ENCODE measurements at regions not wholly inside any gene's neighbourhood (a gene's known extent, or its start where the extent isn't known, plus 50 kb on each side); places are given as distances from the start of the nearest gene placed in this dataset.

GRCh38 chr3:187971629-187972028 is 182.3 kb upstream of the LPP start:
- ChIA-PET CTCF (interaction anchor here (0.6 kb wide), 1 partner anchor 9 kb away, joined by 3 read pairs; no protein-coding TSS in a partner anchor), POLR2A (interaction anchor here (5.2 kb wide), 1 partner anchor 225 kb away, joined by 56 read pairs; the partner anchor contains the start of gene BCL6)
- Mint-ChIP-seq H3K27me3 (peaks cover 9% of the 10 kb centered on the region), H3K9me3 (peaks cover 2% of the 10 kb centered on the region), H3K27ac (no peak overlapping the region), H3K4me1 (peaks cover 37% of the 10 kb centered on the region), H3K4me3 (no peak overlapping the region), H3K36me3 (ENCODE audit: low read depth) (peaks cover 2% of the 10 kb centered on the region)
- no peak for DNase-seq

- peaks cover 4% of the 10 kb centered on the region for H3K36me3 Mint-ChIP-seq (ENCODE audit: low read depth)
- peaks cover 4% of the 10 kb centered on the region for H3K9me3 Mint-ChIP-seq
- no peak overlapping the region for H3K4me3 Mint-ChIP-seq
- no peak for DNase-seq
- peaks cover under 1% of the 10 kb centered on the region for H3K27me3 Mint-ChIP-seq
- H3K27ac Mint-ChIP-seq = no peak overlapping the region
- CTCF ChIA-PET = interaction anchor here (0.5 to 4.2 kb wide), 4 partner anchors 90 to 785 kb away, joined by 3 to 42 read pairs (median 4); no protein-coding TSS in a partner anchor
- H3K4me1 Mint-ChIP-seq = peaks cover 40% of the 10 kb centered on the region
- POLR2A ChIA-PET = interaction anchor here (1.6 to 5.2 kb wide), 3 partner anchors 14 to 226 kb away, joined by 5 to 56 read pairs (median 23); partner anchors contain the start of gene BCL6
These were observed 181.5 kb upstream of the LPP start for GRCh38 chr3:187972454-187972853.

DNA sequence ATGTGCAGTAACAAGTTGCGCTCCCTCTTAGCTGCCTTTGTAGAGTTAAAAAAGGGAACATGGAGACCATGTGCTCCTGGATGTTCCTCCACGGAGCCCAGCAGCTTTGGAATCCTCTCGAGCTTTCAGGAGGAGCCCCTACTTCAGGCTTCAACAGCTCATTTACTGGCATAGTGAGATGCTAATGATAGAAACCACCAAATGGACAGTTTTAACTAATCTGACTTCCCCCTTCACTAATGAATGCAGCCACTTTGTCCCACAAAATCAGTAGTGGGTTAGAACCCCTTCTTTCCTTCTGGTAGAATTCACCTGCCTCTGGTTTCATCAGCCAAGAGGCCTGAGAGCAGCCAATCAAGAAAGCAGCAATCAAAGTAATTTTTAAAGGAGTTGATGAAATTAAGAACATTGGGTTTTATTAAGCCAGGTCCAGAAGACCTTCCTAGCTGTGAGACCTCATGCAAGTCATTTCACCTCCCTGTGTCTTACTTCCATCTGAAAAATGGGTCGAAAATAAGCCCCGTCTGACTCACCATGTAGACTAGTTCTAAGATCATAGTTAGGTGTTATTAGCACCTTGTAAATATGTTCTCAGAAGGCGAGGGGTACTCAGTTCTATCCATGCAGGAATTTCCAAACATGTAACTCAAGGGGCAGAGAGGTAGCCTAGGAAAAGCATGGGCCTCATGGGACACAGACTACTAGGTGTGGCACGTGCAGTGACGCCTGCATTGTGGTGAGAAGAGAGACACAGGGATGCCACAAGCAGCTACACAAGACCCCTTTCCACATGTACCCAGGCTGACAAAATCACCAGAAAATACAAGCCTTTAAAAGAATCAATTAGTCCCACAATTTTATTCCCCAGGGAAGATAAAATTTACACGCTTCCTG is 179.7 kb upstream of the LPP start:
- Mint-ChIP-seq H3K36me3 (ENCODE audit: low read depth) (peaks cover 13% of the 10 kb centered on the region), H3K27me3 (no peaks in the 10 kb centered on the region), H3K4me3 (peak overlapping the region; percentile 28), H3K9me3 (peaks cover 8% of the 10 kb centered on the region), H3K27ac (peak overlapping the region; percentile 87), H3K4me1 (peaks cover 58% of the 10 kb centered on the region)
- peak; percentile 45 for DNase-seq
- ChIA-PET CTCF (interaction anchor here (0.9 to 4.2 kb wide), 13 partner anchors 10 to 235 kb away, joined by 3 to 42 read pairs (median 6); partner anchors contain the start of genes BCL6 and LPP), POLR2A (interaction anchor here (0.8 to 5.2 kb wide), 13 partner anchors 10 to 235 kb away, joined by 3 to 56 read pairs (median 6); partner anchors contain the start of gene BCL6)

GRCh38 chr3:187974871-187975271 is 179.1 kb upstream of the LPP start:
- CTCF ChIA-PET = interaction anchor here (0.6 to 4.2 kb wide), 18 partner anchors 9 to 235 kb away, joined by 3 to 42 read pairs (median 5); partner anchors contain the start of genes BCL6 and LPP
- H3K27me3 Mint-ChIP-seq = no peaks in the 10 kb centered on the region
- POLR2A ChIA-PET = interaction anchor here (0.8 to 5.2 kb wide), 16 partner anchors 9 to 349 kb away, joined by 3 to 56 read pairs (median 4); partner anchors contain the start of gene BCL6
- H3K27ac Mint-ChIP-seq = peak overlapping the region; percentile 87
- peaks cover 64% of the 10 kb centered on the region for H3K4me1 Mint-ChIP-seq
- H3K9me3 Mint-ChIP-seq = peaks cover 8% of the 10 kb centered on the region
- H3K4me3 Mint-ChIP-seq = peak overlapping the region; percentile 37
- no peak for DNase-seq
- H3K36me3 Mint-ChIP-seq (ENCODE audit: low read depth) = peaks cover 13% of the 10 kb centered on the region

DNA sequence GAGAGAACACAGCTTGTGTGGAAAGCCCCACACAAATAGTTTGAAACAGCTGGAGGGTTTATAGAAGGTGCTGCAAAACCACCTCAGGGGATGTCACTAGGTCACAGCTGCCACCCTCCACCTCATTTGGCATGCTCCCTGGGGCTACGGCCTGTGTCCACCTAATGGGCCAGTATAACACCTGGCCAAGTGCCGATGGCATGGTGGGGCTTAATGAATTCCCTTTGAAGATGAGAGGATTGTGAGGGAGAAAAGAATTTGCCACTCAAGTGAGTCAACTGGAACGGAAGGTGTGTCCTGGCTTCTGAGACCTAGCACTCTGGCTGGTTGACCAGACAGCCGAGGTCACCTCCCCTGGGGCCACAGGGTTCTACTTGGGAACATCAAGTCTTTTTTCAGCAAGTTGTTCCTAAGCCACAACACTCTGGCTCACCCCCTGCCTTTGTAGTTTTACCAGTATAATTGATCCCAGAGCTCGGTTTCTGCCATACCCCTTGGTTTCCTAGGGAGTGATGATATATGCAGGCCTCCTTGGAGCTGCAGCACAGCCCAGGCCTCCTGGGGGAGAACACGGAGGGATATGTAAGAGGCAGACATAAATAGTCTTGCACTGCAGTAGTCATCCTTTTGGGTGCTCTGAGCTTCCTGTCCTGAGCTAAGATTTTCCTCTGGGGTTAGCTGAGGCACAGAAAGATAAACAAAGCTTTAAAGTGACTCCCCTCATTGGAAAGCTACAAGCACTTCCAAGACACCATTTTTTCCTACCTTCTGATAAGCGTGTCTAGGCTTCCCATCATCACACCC is 178.2 kb upstream of the LPP start:
- DNase-seq = no peak
- ChIA-PET POLR2A (interaction anchor here (0.9 to 5.2 kb wide), 17 partner anchors 8 to 348 kb away, joined by 3 to 56 read pairs (median 4); partner anchors contain the start of genes BCL6 and LPP), CTCF (interaction anchor here (0.6 to 4.2 kb wide), 17 partner anchors 9 to 236 kb away, joined by 3 to 42 read pairs (median 5); partner anchors contain the start of genes BCL6 and LPP)

GRCh38 chr3:187976365-187976900 is 177.5 kb upstream of the LPP start:
- H3K27me3 Mint-ChIP-seq = no peaks in the 10 kb centered on the region
- peaks cover 13% of the 10 kb centered on the region for H3K36me3 Mint-ChIP-seq (ENCODE audit: low read depth)
- DNase-seq = peak; percentile 23
- ChIA-PET CTCF (interaction anchor here (1.4 to 4.2 kb wide), 9 partner anchors 8 to 237 kb away, joined by 4 to 42 read pairs (median 9); partner anchors contain the start of genes BCL6 and LPP), POLR2A (interaction anchor here (0.9 to 5.2 kb wide), 10 partner anchors 10 to 237 kb away, joined by 3 to 56 read pairs (median 12); partner anchors contain the start of genes BCL6 and LPP)
- peaks cover 8% of the 10 kb centered on the region for H3K9me3 Mint-ChIP-seq
- peak overlapping the region; percentile 87 for H3K27ac Mint-ChIP-seq
- peaks cover 75% of the 10 kb centered on the region for H3K4me1 Mint-ChIP-seq
- H3K4me3 Mint-ChIP-seq = no peak overlapping the region

More for the DNA sequence above, 178.2 kb upstream of the LPP start:
- Mint-ChIP-seq H3K27me3 (no peaks in the 10 kb centered on the region), H3K27ac (peak overlapping the region; percentile 87), H3K4me1 (peaks cover 73% of the 10 kb centered on the region), H3K9me3 (peaks cover 8% of the 10 kb centered on the region), H3K4me3 (peak overlapping the region; percentile 37), H3K36me3 (ENCODE audit: low read depth) (peaks cover 13% of the 10 kb centered on the region)

DNA sequence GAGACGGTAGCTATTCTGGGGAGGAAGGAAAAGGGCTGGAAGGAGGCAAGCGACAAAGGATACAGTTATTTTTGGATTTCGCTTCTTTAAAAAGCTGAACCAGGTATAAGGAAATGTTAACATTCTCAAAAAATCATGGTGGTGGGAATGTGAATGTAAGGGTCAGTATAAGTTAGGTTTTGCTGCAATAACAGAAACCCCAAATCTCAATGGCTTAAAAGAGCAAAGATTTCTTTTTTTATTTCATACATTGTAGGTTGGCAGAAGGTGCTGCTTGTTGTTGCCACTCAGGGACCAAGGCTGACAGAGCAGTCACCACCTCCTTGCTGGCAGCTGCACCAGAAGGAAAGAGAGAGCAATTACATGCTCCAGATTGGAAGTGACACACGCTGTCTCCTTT is 176.3 kb upstream of the LPP start:
- no peak for DNase-seq
- Mint-ChIP-seq H3K4me3 (no peak overlapping the region), H3K27ac (no peak overlapping the region), H3K4me1 (peaks cover 74% of the 10 kb centered on the region), H3K36me3 (ENCODE audit: low read depth) (peaks cover 13% of the 10 kb centered on the region), H3K9me3 (peaks cover 8% of the 10 kb centered on the region), H3K27me3 (no peaks in the 10 kb centered on the region)
- CTCF ChIA-PET = interaction anchor here (1.1 kb wide), 1 partner anchor 977 kb away, joined by 3 read pairs; no protein-coding TSS in a partner anchor
- POLR2A ChIA-PET = interaction anchor here (1.1 to 1.3 kb wide), 2 partner anchors 177 to 232 kb away, joined by 3 read pairs; no protein-coding TSS in a partner anchor

DNA sequence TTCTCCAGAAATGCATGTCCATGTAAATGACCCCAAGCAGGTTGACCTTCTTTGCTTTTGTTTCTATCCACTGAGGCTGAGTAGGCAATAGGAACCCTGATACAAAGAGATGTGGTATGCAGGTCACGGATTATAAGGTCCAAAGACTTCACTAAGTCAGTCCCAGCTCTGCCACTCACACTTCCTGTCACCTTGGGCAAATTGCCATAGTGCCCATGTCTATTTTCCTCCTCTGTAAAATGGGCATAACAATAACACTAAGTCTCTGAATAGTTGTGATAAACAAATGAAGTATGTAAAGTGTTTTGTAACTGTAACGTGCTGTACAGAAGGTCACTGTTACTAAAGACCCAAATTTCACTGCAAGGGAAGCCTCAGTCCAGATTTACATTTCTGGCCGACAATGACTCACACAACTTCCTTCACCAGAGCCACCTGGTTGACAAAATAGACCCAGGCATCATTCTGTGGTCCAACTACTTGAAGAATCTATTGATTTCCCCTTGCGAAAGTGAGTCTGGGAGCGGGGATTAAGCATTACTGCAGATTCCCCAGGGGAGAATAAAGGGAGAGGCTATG is 175.4 kb upstream of the LPP start:
- Mint-ChIP-seq H3K4me1 (peaks cover 74% of the 10 kb centered on the region), H3K4me3 (no peak overlapping the region), H3K27me3 (no peaks in the 10 kb centered on the region), H3K36me3 (ENCODE audit: low read depth) (peaks cover 13% of the 10 kb centered on the region), H3K27ac (peak overlapping the region; percentile 64), H3K9me3 (peaks cover 8% of the 10 kb centered on the region)
- POLR2A ChIA-PET = interaction anchor here (1.1 kb wide), 1 partner anchor 232 kb away, joined by 3 read pairs; no protein-coding TSS in a partner anchor
- DNase-seq = no peak
- CTCF ChIA-PET = interaction anchor here (2.6 kb wide), 1 partner anchor 238 kb away, joined by 10 read pairs; no protein-coding TSS in a partner anchor

DNA sequence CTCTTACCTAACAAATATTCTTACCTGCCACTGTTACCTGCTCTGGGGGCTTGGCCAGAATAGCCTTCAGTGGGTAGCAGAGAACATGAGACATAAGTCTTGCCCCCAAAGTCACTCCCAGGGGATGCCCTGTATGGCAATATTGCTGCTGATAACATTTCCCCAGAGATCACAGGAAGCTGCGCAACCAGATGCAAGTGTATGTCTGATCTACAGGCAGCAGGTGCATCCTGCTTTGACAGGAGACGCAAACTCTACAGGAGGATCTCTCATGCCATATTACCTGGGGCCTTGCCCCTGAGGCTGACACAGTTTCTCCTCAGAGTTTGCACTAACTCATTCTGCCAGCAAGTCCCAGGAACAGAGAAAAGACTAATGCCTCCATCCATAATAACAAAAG is 174.4 kb upstream of the LPP start:
- POLR2A ChIA-PET = interaction anchor here (1.0 to 1.2 kb wide), 2 partner anchors 9 to 20 kb away, joined by 4 read pairs; no protein-coding TSS in a partner anchor
- Mint-ChIP-seq H3K9me3 (peaks cover 8% of the 10 kb centered on the region), H3K27ac (peak overlapping the region; percentile 37), H3K4me3 (no peak overlapping the region), H3K36me3 (ENCODE audit: low read depth) (peaks cover 13% of the 10 kb centered on the region), H3K27me3 (no peaks in the 10 kb centered on the region), H3K4me1 (peaks cover 66% of the 10 kb centered on the region)
- peak; percentile 26 for DNase-seq
- CTCF ChIA-PET = interaction anchor here (0.8 to 2.6 kb wide), 2 partner anchors 232 to 239 kb away, joined by 4 to 10 read pairs; no protein-coding TSS in a partner anchor

DNA sequence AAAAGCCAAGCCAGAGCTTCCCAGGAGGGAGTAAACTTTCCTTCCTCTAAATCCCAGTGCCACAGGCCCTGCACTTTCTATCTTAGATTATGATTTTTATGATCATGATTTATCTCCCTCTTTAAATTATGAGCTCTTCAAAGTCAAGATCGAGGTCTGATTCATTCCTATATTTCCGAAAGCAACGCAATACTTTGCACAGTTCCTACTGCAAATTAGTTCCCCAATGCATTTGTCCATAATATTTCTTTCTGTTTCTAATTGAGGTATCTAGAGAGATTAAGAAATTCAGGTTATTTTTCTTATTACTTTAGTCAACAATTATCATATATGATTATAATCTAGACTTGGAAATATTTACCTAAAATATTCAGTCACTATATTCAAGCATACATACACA is 173.1 kb upstream of the LPP start:
- ChIA-PET POLR2A (interaction anchor here (1.5 kb wide), 1 partner anchor 19 kb away, joined by 5 read pairs; no protein-coding TSS in a partner anchor), CTCF (interaction anchor here (1.0 to 2.6 kb wide), 2 partner anchors 41 to 240 kb away, joined by 3 to 10 read pairs; no protein-coding TSS in a partner anchor)
- H3K36me3 Mint-ChIP-seq (ENCODE audit: low read depth) = peaks cover 16% of the 10 kb centered on the region
- H3K27me3 Mint-ChIP-seq = no peaks in the 10 kb centered on the region
- peaks cover 61% of the 10 kb centered on the region for H3K4me1 Mint-ChIP-seq
- H3K27ac Mint-ChIP-seq = no peak overlapping the region
- H3K9me3 Mint-ChIP-seq = peaks cover 8% of the 10 kb centered on the region
- no peak for DNase-seq
- no peak overlapping the region for H3K4me3 Mint-ChIP-seq

DNA sequence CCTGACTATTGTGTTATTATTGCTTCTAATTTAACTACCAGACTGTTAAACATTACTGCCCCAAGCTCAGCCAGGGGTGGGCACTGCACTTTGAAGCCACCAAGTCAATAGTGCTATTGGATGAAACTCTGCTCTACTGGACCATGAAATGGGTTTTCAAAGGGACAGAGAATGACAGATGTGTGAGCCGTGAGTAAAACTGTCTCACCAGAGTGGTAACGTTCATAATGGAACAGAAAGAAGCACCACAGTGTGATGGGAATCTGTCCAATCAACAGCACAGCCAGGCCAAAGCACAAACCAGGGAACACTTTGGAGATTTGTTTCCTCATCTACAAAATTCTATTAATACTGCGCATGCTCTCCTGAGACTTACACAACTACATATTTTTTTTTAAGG is 171.8 kb upstream of the LPP start:
- Mint-ChIP-seq H3K4me3 (no peak overlapping the region), H3K27me3 (no peaks in the 10 kb centered on the region), H3K9me3 (peaks cover 5% of the 10 kb centered on the region), H3K36me3 (ENCODE audit: low read depth) (peaks cover 14% of the 10 kb centered on the region), H3K4me1 (peaks cover 64% of the 10 kb centered on the region), H3K27ac (no peak overlapping the region)
- ChIA-PET POLR2A (interaction anchor here (1.5 kb wide), 1 partner anchor 18 kb away, joined by 5 read pairs; no protein-coding TSS in a partner anchor), CTCF (interaction anchor here (1.7 kb wide), 1 partner anchor 242 kb away, joined by 4 read pairs; no protein-coding TSS in a partner anchor)
- DNase-seq = no peak
